ENCODE measurements at regions not wholly inside any gene's neighbourhood (a gene's known extent, or its start where the extent isn't known, plus 50 kb on each side); places are given as distances from the start of the nearest gene placed in this dataset.

GRCh38 chr15:46229263-46229662 lies 594.4 kb downstream of the SQOR start:
- FAIRE-seq (no peak), DNase-seq (ENCODE audit: low spot score) (no peak)

- DNase-seq (ENCODE audit: low spot score): no peak
Measured at GRCh38 chr15:46231786-46232185, 597.0 kb downstream of the SQOR start.

GRCh38 chr15:46232471-46232870 lies 597.6 kb downstream of the SQOR start:
- DNase-seq (ENCODE audit: low spot score) (no peak), FAIRE-seq (no peak)

More at GRCh38 chr15:46231786-46232185, 597.0 kb downstream of the SQOR start:
- no peak for FAIRE-seq

- DNase-seq (ENCODE audit: low spot score): no peak
Measured at GRCh38 chr15:46242935-46243334, 608.1 kb downstream of the SQOR start.

GRCh38 chr15:46251903-46252302 lies 617.1 kb downstream of the SQOR start:
- FAIRE-seq (no peak), DNase-seq (ENCODE audit: low spot score) (no peak)

More at GRCh38 chr15:46242935-46243334, 608.1 kb downstream of the SQOR start:
- no peak for FAIRE-seq

- DNase-seq (ENCODE audit: low spot score): no peak
- no peak for FAIRE-seq
Measured at GRCh38 chr15:46258056-46258455, 623.2 kb downstream of the SQOR start.

GRCh38 chr15:46260937-46261336 lies 626.1 kb downstream of the SQOR start:
- DNase-seq (ENCODE audit: low spot score): no peak
- no peak for FAIRE-seq

GRCh38 chr15:46265664-46266347 lies 631.0 kb downstream of the SQOR start:
- DNase-seq (ENCODE audit: low spot score) (no peak), FAIRE-seq (no peak)

GRCh38 chr15:46266661-46267060 lies 631.8 kb downstream of the SQOR start:
- DNase-seq (ENCODE audit: low spot score): no peak
- no peak for FAIRE-seq

- FAIRE-seq (no peak), DNase-seq (ENCODE audit: low spot score) (no peak)
Measured at GRCh38 chr15:46270481-46271147, 635.8 kb downstream of the SQOR start.

GRCh38 chr15:46275701-46276100 lies 640.9 kb downstream of the SQOR start:
- no peak for FAIRE-seq
- DNase-seq (ENCODE audit: low spot score): no peak

- FAIRE-seq: no peak
- DNase-seq (ENCODE audit: low spot score): no peak
Measured at GRCh38 chr15:46277451-46277850, 642.6 kb downstream of the SQOR start.

- DNase-seq (ENCODE audit: low spot score): no peak
Measured at GRCh38 chr15:46278062-46278461, 643.2 kb downstream of the SQOR start.

GRCh38 chr15:46278486-46279090 lies 643.8 kb downstream of the SQOR start:
- FAIRE-seq (no peak), DNase-seq (ENCODE audit: low spot score) (no peak)

More at GRCh38 chr15:46278062-46278461, 643.2 kb downstream of the SQOR start:
- FAIRE-seq: no peak

- FAIRE-seq: no peak
- no peak for DNase-seq (ENCODE audit: low spot score)
Measured at GRCh38 chr15:46280762-46281542, 646.1 kb downstream of the SQOR start.

GRCh38 chr15:46293550-46293949 lies 658.7 kb downstream of the SQOR start:
- no peak for FAIRE-seq

GRCh38 chr15:46296002-46296401 lies 661.2 kb downstream of the SQOR start:
- DNase-seq (ENCODE audit: low spot score): no peak
- FAIRE-seq: no peak

More at GRCh38 chr15:46293550-46293949, 658.7 kb downstream of the SQOR start:
- DNase-seq (ENCODE audit: low spot score): no peak

- DNase-seq (ENCODE audit: low spot score): no peak
- no peak for FAIRE-seq
Measured at GRCh38 chr15:46296797-46297196, 662.0 kb downstream of the SQOR start.

GRCh38 chr15:46297766-46298165 lies 662.9 kb downstream of the SQOR start:
- FAIRE-seq (no peak), DNase-seq (ENCODE audit: low spot score) (no peak)

- DNase-seq (ENCODE audit: low spot score) (no peak), FAIRE-seq (no peak)
Measured at GRCh38 chr15:46300716-46301115, 665.9 kb downstream of the SQOR start.

- DNase-seq (ENCODE audit: low spot score): no peak
- FAIRE-seq: no peak
Measured at GRCh38 chr15:46301291-46301690, 666.5 kb downstream of the SQOR start.

- FAIRE-seq: no peak
- DNase-seq (ENCODE audit: low spot score): no peak
Measured at GRCh38 chr15:46301826-46302225, 667.0 kb downstream of the SQOR start.
